A673 (cell line): ENCODE measurements at regions not wholly inside any gene's neighbourhood (a gene's known extent, or its start where the extent isn't known, plus 50 kb on each side); places are given as distances from the start of the nearest gene placed in this dataset.

ENCODE experiments used
- BruUV-seq: library from RNA; stranded (reverse); fragments of 400-500 nt; replicated peaks from 2 replicates; lab custom pipeline; 2021; lab: Mats Ljungman, UMichigan
- CTCF ChIA-PET: fragments of 300-600 bp; sonication (Branson Sonifier 250); formaldehyde crosslinking; loops from one replicate; lab custom pipeline; 2022; ENCODE audit warnings: antibody characterized with exemption; lab: Charles Lee
- POLR2A ChIA-PET: fragments of 300-600 bp; sonication (Branson Sonifier 250); formaldehyde crosslinking; loops from one replicate; lab custom pipeline; 2022; ENCODE audit warnings: antibody characterized with exemption; ENCODE audit not compliant: low non-redundant PET; lab: Charles Lee
- DNase-seq: peaks from one replicate; pipeline ENCODE4 v3.0.0-alpha.2; 2015; ENCODE audit warnings: low spot score
- H3K27ac ChIP-seq: fragments of 200-600 bp; sonication (generic); 2 replicates; pipeline ENCODE4 v1.5.1; 2016; ENCODE audit warnings: mixed run types, low read depth, mild to moderate bottlenecking, mixed read lengths, antibody characterized with exemption, low read length; ENCODE audit not compliant: poor library complexity, severe bottlenecking
- H3K27me3 ChIP-seq: fragments of 200-600 bp; sonication (generic); replicated peaks from 2 replicates; pipeline ENCODE4 v1.6.1; 2017; ENCODE audit warnings: mixed run types, low read depth, mild to moderate bottlenecking, mixed read lengths, antibody characterized with exemption, low read length; ENCODE audit not compliant: insufficient read depth, poor library complexity
- H3K36me3 ChIP-seq: fragments of 200-600 bp; sonication (generic); 2 replicates; pipeline ENCODE4 v1.6.1; 2016; ENCODE audit warnings: mixed run types, mild to moderate bottlenecking, mixed read lengths, antibody characterized with exemption, low read length; ENCODE audit not compliant: insufficient read depth, poor library complexity, severe bottlenecking
- H3K4me1 ChIP-seq: fragments of 200-600 bp; sonication (generic); 2 replicates; pipeline ENCODE4 v1.6.1; 2017; ENCODE audit warnings: mixed run types, mild to moderate bottlenecking, mixed read lengths, antibody characterized with exemption, low read length; ENCODE audit not compliant: insufficient read depth, poor library complexity, severe bottlenecking
- H3K4me3 ChIP-seq: fragments of 200-600 bp; sonication (generic); 2 replicates; pipeline ENCODE4 v1.5.1; 2016; ENCODE audit warnings: low read depth, mixed run types, mild to moderate bottlenecking, mixed read lengths, low read length; ENCODE audit not compliant: poor library complexity, severe bottlenecking
- H3K9me3 ChIP-seq: fragments of 200-600 bp; sonication (generic); 2 replicates; pipeline ENCODE4 v1.6.1; 2016; ENCODE audit warnings: mixed run types, low read depth, mild to moderate bottlenecking, mixed read lengths, antibody characterized with exemption, low read length; ENCODE audit not compliant: poor library complexity, severe bottlenecking
- CTCF ChIP-seq: fragments of 300-800, 200-600 bp; sonication (generic); conservative IDR thresholded peaks from 2 replicates; pipeline ENCODE4 v1.5.1; 2017; ENCODE audit warnings: low read depth, mild to moderate bottlenecking, antibody characterized with exemption, low read length, moderate library complexity, mixed read lengths
- EZH2 ChIP-seq: fragments of 200-600 bp; sonication (generic); IDR thresholded peaks from 2 replicates; pipeline ENCODE4 v1.6.1; 2017; ENCODE audit warnings: borderline replicate concordance, low read depth, mild to moderate bottlenecking, mixed read lengths, antibody characterized with exemption, low read length; ENCODE audit not compliant: poor library complexity, severe bottlenecking
- intact Hi-C: fragments of 100-400 bp; cut with micrococcal nuclease; formaldehyde crosslinking; loops from one replicate; pipeline ENCODE4 v1.10.0; 2022; ENCODE audit not compliant: unreplicated experiment

GRCh38 chr1:221141606-221142285, 262.5 kb downstream of the HLX start:
- Histone ChIP-seq H3K4me1 (no peaks in the 10 kb centered on the region), H3K27me3 (no peaks in the 10 kb centered on the region), H3K9me3 (no peaks in the 10 kb centered on the region), H3K36me3 (no peaks in the 10 kb centered on the region), H3K4me3 (no peak overlapping the region), H3K27ac (no peak overlapping the region)
- intact Hi-C loops: no loop called here
- peak; percentile 4 for DNase-seq
- no TSS peak for BruUV-seq
- ChIA-PET CTCF (no interaction called here), POLR2A (no interaction called here)
- no peak for TF ChIP-seq CTCF
- TF ChIP-seq EZH2: no peak

GRCh38 chr1:221148660-221149059, 269.4 kb downstream of the HLX start:
- H3K4me3 ChIP-seq: no peak overlapping the region
- TF ChIP-seq EZH2: no peak
- TF ChIP-seq CTCF: no peak
- BruUV-seq: no TSS peak
- intact Hi-C loops: no loop called here
- DNase-seq: no peak
- ChIA-PET POLR2A (no interaction called here), CTCF (no interaction called here)
- H3K4me1 ChIP-seq: no peaks in the 10 kb centered on the region
- H3K9me3 ChIP-seq: no peaks in the 10 kb centered on the region
- H3K27ac ChIP-seq: no peak overlapping the region
- H3K27me3 ChIP-seq: no peaks in the 10 kb centered on the region
- H3K36me3 ChIP-seq: no peaks in the 10 kb centered on the region

- no peak for DNase-seq
- no peak for TF ChIP-seq EZH2
- TF ChIP-seq CTCF: no peak
- BruUV-seq: no TSS peak
- POLR2A ChIA-PET: no interaction called here
- intact Hi-C loops: no loop called here
- Histone ChIP-seq H3K27me3 (no peaks in the 10 kb centered on the region), H3K27ac (no peak overlapping the region), H3K4me3 (no peak overlapping the region), H3K36me3 (no peaks in the 10 kb centered on the region), H3K9me3 (no peaks in the 10 kb centered on the region), H3K4me1 (no peaks in the 10 kb centered on the region)
- CTCF ChIA-PET: no interaction called here
Observed at GRCh38 chr1:221149111-221149510, 269.9 kb downstream of the HLX start.
